Esophagus squamous epithelium (tissue), 4 donors: ENCODE measurements at regions not wholly inside any gene's neighbourhood (a gene's known extent, or its start where the extent isn't known, plus 50 kb on each side); places are given as distances from the start of the nearest gene placed in this dataset.

Source experiments
- POLR2A ChIP-seq, 4 donors: fragments of 450-650 bp; IDR thresholded peaks; one replicate each; pipeline ENCODE4 v1.6.1; 2017; ENCODE audit warnings: antibody characterized with exemption in 4 of 4, mild to moderate bottlenecking in 4 of 4, moderate library complexity in 3 of 4
- TF ChIP-seq, protein P1 (sequence below), 6 experiments: fragments of 450-650 bp in 4 of 6; fragments of 200-600 bp in 2 of 6; sonication (generic) in 2 of 6; IDR thresholded peaks; one replicate each; pipeline ENCODE4 v1.5.1; 2016 to 2019; ENCODE audit warnings: antibody characterized with exemption in 6 of 6, mild to moderate bottlenecking in 4 of 6, moderate library complexity in 4 of 6

DNA sequence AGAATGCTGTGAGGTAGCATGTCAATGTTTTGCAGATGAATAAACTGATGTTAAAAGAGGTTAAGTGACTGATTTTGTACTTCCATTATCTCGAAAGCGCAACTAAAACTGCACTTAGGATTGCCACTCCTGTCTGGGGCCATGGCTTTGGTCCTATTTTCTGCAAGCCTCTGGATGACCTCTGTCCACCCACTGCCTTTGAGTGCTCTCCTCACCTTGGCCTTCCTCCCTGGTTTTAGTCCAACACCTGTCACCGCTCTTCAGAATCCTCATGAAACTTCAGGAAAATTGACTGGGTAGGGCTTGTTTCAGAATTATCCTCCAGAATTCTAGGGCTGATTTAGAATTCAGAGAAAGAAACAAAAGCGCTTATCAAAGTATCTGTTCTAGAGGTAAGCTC, 51.1 kb upstream of the HNMT start:
- TF ChIP-seq, protein P1, sequence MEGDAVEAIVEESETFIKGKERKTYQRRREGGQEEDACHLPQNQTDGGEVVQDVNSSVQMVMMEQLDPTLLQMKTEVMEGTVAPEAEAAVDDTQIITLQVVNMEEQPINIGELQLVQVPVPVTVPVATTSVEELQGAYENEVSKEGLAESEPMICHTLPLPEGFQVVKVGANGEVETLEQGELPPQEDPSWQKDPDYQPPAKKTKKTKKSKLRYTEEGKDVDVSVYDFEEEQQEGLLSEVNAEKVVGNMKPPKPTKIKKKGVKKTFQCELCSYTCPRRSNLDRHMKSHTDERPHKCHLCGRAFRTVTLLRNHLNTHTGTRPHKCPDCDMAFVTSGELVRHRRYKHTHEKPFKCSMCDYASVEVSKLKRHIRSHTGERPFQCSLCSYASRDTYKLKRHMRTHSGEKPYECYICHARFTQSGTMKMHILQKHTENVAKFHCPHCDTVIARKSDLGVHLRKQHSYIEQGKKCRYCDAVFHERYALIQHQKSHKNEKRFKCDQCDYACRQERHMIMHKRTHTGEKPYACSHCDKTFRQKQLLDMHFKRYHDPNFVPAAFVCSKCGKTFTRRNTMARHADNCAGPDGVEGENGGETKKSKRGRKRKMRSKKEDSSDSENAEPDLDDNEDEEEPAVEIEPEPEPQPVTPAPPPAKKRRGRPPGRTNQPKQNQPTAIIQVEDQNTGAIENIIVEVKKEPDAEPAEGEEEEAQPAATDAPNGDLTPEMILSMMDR (IDR thresholded peaks at IDR 0.05): no peak
- TF ChIP-seq POLR2A (IDR thresholded peaks at IDR 0.05): no peak
